ENCODE measurements at regions not wholly inside any gene's neighbourhood (a gene's known extent, or its start where the extent isn't known, plus 50 kb on each side); places are given as distances from the start of the nearest gene placed in this dataset.

DNA sequence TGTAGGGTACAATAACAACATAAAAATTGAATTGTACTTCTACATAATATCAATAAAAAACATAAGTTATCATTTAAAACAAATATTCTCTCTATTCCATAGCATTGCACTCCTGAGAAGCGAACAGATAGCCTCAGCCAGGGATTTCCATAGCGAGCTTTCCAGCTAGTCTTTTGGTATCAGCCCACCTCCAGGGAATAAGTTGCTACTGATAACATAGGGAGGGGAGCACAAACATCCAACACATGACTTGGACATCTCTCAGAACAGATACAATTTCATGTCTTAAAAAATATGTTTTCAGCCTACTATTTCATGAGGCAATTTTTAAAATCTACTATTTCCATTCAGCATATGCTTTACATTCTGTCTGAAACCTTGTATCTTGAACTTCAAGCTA lies 804.4 kb upstream of the RAB6C start:
- Histone ChIP-seq H3K4me2 (ENCODE audit: low read length) (no peak overlapping the region), H3K79me2 (ENCODE audit: low read length) (no peaks in the 10 kb centered on the region), H3K9ac (ENCODE audit: low read length) (no peak overlapping the region), H3K27ac (ENCODE audit: low read length) (no peak overlapping the region), H3K4me3 (ENCODE audit: low read length) (no peak overlapping the region), H3K27me3 (ENCODE audit: low read depth, low read length) (no peaks in the 10 kb centered on the region), H3K9me3 (ENCODE audit: insufficient read depth, low read length) (no peaks in the 10 kb centered on the region), H3K4me1 (ENCODE audit: low read length) (no peaks in the 10 kb centered on the region), H2AFZ (ENCODE audit: low read depth, low read length) (no peak overlapping the region), H4K20me1 (ENCODE audit: insufficient read depth, low read length) (no peaks in the 10 kb centered on the region), H3K36me3 (replicated peaks; ENCODE audit: low read depth, low read length) (no peaks in the 10 kb centered on the region)
- TF ChIP-seq EZH2phosphoT487 (IDR thresholded peaks at IDR 0.05; ENCODE audit: low read depth), result no peak
- no peak for TF ChIP-seq CTCF (IDR thresholded peaks at IDR 0.05; ENCODE audit: low read depth, low read length)

DNA sequence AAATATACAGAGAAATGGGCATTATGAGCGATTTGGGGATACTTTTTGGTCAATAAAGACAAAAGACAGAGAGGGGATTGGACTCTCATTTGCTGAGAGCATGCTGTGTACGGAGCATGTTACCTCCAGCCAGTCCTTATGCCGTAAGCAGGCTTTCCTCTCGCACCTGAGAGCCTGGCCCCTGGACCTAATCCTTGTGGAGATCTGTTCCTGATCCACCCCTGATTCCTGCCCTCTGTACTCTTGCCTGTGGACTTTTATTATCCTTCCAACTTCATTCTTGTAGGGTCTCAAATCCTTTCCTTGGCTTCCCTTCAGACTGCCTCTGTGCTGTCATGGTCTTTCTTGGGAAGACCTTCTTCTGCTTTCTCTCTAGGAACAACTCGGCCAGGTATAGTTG lies 803.1 kb upstream of the RAB6C start:
- Histone ChIP-seq H3K4me2 (ENCODE audit: low read length) (no peak overlapping the region), H3K4me1 (ENCODE audit: low read length) (no peaks in the 10 kb centered on the region), H3K27me3 (ENCODE audit: low read depth, low read length) (no peaks in the 10 kb centered on the region), H3K9me3 (ENCODE audit: insufficient read depth, low read length) (no peaks in the 10 kb centered on the region), H2AFZ (ENCODE audit: low read depth, low read length) (no peak overlapping the region), H4K20me1 (ENCODE audit: insufficient read depth, low read length) (no peaks in the 10 kb centered on the region), H3K36me3 (replicated peaks; ENCODE audit: low read depth, low read length) (no peaks in the 10 kb centered on the region), H3K79me2 (ENCODE audit: low read length) (no peaks in the 10 kb centered on the region), H3K9ac (ENCODE audit: low read length) (no peak overlapping the region), H3K4me3 (ENCODE audit: low read length) (no peak overlapping the region), H3K27ac (ENCODE audit: low read length) (no peak overlapping the region)
- TF ChIP-seq EZH2phosphoT487 (IDR thresholded peaks at IDR 0.05; ENCODE audit: low read depth), result no peak
- no peak for TF ChIP-seq CTCF (IDR thresholded peaks at IDR 0.05; ENCODE audit: low read depth, low read length)

DNA sequence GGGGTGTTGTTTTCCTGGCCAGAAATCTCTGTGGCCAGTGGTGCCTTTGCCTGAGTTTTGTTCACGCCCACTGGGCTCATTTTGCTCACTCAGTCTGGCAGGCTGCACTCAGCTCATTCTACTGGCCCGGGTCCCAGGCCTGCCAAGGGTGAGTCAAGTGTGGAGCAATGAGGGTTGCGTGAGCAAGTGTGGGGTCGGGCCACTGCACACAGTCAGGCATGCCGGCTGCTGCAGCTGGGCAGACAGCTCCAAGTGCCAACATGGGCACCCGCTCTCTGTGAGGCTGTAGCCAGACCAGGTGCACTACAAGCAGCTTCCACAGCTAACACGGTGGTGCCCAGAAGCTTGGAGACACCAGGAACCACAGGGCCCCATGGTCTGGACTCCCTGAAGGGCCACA lies 801.1 kb upstream of the RAB6C start:
- H3K27me3 ChIP-seq (ENCODE audit: low read depth, low read length), result no peaks in the 10 kb centered on the region
- TF ChIP-seq CTCF (IDR thresholded peaks at IDR 0.05; ENCODE audit: low read depth, low read length), result no peak
- no peak for TF ChIP-seq EZH2phosphoT487 (IDR thresholded peaks at IDR 0.05; ENCODE audit: low read depth)
- no peaks in the 10 kb centered on the region for H3K9me3 ChIP-seq (ENCODE audit: insufficient read depth, low read length)
- no peak overlapping the region for H3K4me3 ChIP-seq (ENCODE audit: low read length)
- H4K20me1 ChIP-seq (ENCODE audit: insufficient read depth, low read length), result no peaks in the 10 kb centered on the region
- no peak overlapping the region for H3K27ac ChIP-seq (ENCODE audit: low read length)
- no peaks in the 10 kb centered on the region for H3K4me1 ChIP-seq (ENCODE audit: low read length)
- no peaks in the 10 kb centered on the region for H3K36me3 ChIP-seq (replicated peaks; ENCODE audit: low read depth, low read length)
- H3K9ac ChIP-seq (ENCODE audit: low read length), result no peak overlapping the region
- no peak overlapping the region for H3K4me2 ChIP-seq (ENCODE audit: low read length)
- no peak overlapping the region for H2AFZ ChIP-seq (ENCODE audit: low read depth, low read length)
- H3K79me2 ChIP-seq (ENCODE audit: low read length), result no peaks in the 10 kb centered on the region

DNA sequence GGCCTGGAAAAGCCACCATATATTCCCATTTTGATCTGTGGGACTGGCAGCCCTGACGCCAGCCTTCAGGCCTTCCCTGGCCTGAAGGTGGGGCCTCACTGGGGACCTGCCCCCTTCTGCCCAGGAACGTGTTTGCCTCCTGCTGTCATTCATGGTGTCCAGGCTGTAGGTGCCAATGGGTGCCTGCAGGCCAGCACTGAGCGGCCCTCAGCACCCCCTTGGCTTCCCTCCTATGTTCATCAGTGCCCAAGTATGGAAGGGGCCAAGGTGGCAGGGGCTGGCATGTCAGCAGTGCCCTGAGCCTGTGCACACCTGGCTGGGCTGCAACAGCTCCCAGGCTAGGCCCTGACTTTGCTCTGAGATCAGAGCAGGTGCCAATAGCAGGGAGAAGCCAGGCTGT lies 800.3 kb upstream of the RAB6C start:
- Histone ChIP-seq H3K4me3 (ENCODE audit: low read length) (no peak overlapping the region), H3K27me3 (ENCODE audit: low read depth, low read length) (0 out of 2 replicates have a peak, but pooled peaks cover 3% of the 10 kb centered on the region), H3K9me3 (ENCODE audit: insufficient read depth, low read length) (no peaks in the 10 kb centered on the region), H4K20me1 (ENCODE audit: insufficient read depth, low read length) (no peaks in the 10 kb centered on the region), H3K4me2 (ENCODE audit: low read length) (no peak overlapping the region), H3K4me1 (ENCODE audit: low read length) (no peaks in the 10 kb centered on the region), H2AFZ (ENCODE audit: low read depth, low read length) (no peak overlapping the region), H3K36me3 (replicated peaks; ENCODE audit: low read depth, low read length) (no peaks in the 10 kb centered on the region), H3K27ac (ENCODE audit: low read length) (no peak overlapping the region), H3K9ac (ENCODE audit: low read length) (no peak overlapping the region), H3K79me2 (ENCODE audit: low read length) (no peaks in the 10 kb centered on the region)
- TF ChIP-seq EZH2phosphoT487 (IDR thresholded peaks at IDR 0.05; ENCODE audit: low read depth), result no peak
- no peak for TF ChIP-seq CTCF (IDR thresholded peaks at IDR 0.05; ENCODE audit: low read depth, low read length)
